ENCODE measurements at regions not wholly inside any gene's neighbourhood (a gene's known extent, or its start where the extent isn't known, plus 50 kb on each side); places are given as distances from the start of the nearest gene placed in this dataset.

GRCh38 chr10:25113191-25114035, 61.4 kb upstream of the GPR158 start:
- peak; percentile 58 to 64 (median 61) for DNase-seq (ENCODE audit: low read depth in 4 of 4, low spot score in 3 of 4)

GRCh38 chr10:25114036-25114411, 60.8 kb upstream of the GPR158 start:
- DNase-seq (ENCODE audit: low read depth in 4 of 4, low spot score in 3 of 4), result no peak

- DNase-seq (ENCODE audit: low read depth in 4 of 4, low spot score in 3 of 4), result no peak
Measured at GRCh38 chr10:25117757-25118156, 57.0 kb upstream of the GPR158 start.

GRCh38 chr10:25120188-25120587, 54.6 kb upstream of the GPR158 start:
- no peak for DNase-seq (ENCODE audit: low read depth in 4 of 4, low spot score in 3 of 4)
